ENCODE measurements at regions not wholly inside any gene's neighbourhood (a gene's known extent, or its start where the extent isn't known, plus 50 kb on each side); places are given as distances from the start of the nearest gene placed in this dataset.

DNA sequence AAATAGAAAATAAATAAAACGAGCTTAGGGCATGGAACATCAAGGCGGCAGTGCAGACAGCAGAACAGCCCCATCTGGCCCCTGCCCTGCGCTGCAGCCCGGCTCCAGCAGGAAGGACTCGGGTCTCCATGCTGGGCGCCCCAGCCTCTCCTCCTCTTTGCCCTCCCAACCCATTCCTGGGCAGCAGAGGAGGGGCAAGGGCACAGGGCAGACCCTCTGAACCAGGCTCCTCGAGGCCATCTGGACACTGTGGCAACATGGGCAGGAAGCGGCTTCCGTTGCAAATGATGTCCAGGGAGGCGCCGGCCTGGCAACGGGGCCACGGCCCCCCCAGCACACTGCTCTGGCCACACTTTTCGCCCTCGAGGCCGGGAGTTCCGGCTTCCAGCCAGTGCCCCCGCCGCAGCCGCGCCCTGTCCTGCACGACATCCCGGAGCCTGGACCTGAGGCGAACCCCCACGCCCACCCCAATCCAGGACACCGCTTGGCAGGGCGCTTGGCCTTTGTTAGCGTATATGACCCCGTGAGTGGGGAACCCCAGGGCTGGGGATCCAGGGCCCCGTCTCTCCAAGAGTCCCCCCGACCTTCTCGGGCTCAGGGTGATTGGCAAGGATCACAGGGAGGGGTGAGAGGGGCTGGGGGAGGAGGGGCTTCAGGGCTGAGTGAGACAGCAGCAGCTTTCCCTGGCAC is 192.1 kb downstream of the IGLL1 start:
- Histone ChIP-seq H3K36me3 (ENCODE audit: control insufficient read depth in 1 of 2, insufficient read depth in 2 of 2, low read length in 2 of 2) (no peaks in the 10 kb centered on the region), H3K4me1 (ENCODE audit: control insufficient read depth in 1 of 2, insufficient read depth in 2 of 2, low read length in 2 of 2) (no peaks in the 10 kb centered on the region), H3K9me2 (ENCODE audit: insufficient read depth) (no peaks in the 10 kb centered on the region), H3K4me2 (ENCODE audit: low read length) (no peak overlapping the region), H3K4me3 (replicated peaks in 1 of 2; ENCODE audit: low read depth in 1 of 2, low read length in 2 of 2) (no peak overlapping the region), H3K9ac (ENCODE audit: low read length) (no peak overlapping the region), H3K27ac (ENCODE audit: low read depth, low read length) (no peak overlapping the region), H3K27me3 (ENCODE audit: insufficient read depth, low read length) (no peaks in the 10 kb centered on the region), H2AFZ (ENCODE audit: low read depth, low read length, poor library complexity, severe bottlenecking) (no peak overlapping the region), H4K20me1 (ENCODE audit: insufficient read depth) (no peaks in the 10 kb centered on the region), H3K79me2 (ENCODE audit: insufficient read depth, low read length) (no peaks in the 10 kb centered on the region), H3K9me3 (ENCODE audit: control insufficient read depth in 1 of 2, insufficient read depth in 1 of 2, low read depth in 1 of 2, low read length in 2 of 2) (no peaks in the 10 kb centered on the region)
- no peak for DNase-seq (ENCODE audit: low read depth, low spot score)
- CTCF ChIA-PET: interaction anchor here (2.4 kb wide), 1 partner anchor 11 kb away, joined by 9 read pairs; no protein-coding TSS in a partner anchor
- intact Hi-C loops (cut with micrococcal nuclease): loop anchor here (2.0 to 5.0 kb wide), 2 partner anchors 211 to 429 kb away; no protein-coding TSS in a partner anchor
- RAD21 ChIA-PET (ENCODE audit: low non-redundant PET in 1 of 2, low total read pairs in 2 of 2, uncharacterized antibody in 2 of 2, unreplicated experiment in 2 of 2): interaction anchor here in 1 of 2 experiments (1.0 kb wide), 1 partner anchor 428 kb away, joined by 3 read pairs; no protein-coding TSS in a partner anchor
- BruUV-seq (replicated peaks): no TSS peak
- POLR2A ChIA-PET: no interaction called here
- no peak for TF ChIP-seq JUND (IDR thresholded peaks at IDR 0.05)
- TF ChIP-seq, protein P1, sequence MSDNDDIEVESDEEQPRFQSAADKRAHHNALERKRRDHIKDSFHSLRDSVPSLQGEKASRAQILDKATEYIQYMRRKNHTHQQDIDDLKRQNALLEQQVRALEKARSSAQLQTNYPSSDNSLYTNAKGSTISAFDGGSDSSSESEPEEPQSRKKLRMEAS (IDR thresholded peaks at IDR 0.05): no peak
- no peak for TF ChIP-seq POLR2AphosphoS5 (IDR thresholded peaks at IDR 0.05; ENCODE audit: low read depth, low read length)
- TF ChIP-seq, protein P2, sequence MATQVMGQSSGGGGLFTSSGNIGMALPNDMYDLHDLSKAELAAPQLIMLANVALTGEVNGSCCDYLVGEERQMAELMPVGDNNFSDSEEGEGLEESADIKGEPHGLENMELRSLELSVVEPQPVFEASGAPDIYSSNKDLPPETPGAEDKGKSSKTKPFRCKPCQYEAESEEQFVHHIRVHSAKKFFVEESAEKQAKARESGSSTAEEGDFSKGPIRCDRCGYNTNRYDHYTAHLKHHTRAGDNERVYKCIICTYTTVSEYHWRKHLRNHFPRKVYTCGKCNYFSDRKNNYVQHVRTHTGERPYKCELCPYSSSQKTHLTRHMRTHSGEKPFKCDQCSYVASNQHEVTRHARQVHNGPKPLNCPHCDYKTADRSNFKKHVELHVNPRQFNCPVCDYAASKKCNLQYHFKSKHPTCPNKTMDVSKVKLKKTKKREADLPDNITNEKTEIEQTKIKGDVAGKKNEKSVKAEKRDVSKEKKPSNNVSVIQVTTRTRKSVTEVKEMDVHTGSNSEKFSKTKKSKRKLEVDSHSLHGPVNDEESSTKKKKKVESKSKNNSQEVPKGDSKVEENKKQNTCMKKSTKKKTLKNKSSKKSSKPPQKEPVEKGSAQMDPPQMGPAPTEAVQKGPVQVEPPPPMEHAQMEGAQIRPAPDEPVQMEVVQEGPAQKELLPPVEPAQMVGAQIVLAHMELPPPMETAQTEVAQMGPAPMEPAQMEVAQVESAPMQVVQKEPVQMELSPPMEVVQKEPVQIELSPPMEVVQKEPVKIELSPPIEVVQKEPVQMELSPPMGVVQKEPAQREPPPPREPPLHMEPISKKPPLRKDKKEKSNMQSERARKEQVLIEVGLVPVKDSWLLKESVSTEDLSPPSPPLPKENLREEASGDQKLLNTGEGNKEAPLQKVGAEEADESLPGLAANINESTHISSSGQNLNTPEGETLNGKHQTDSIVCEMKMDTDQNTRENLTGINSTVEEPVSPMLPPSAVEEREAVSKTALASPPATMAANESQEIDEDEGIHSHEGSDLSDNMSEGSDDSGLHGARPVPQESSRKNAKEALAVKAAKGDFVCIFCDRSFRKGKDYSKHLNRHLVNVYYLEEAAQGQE (IDR thresholded peaks at IDR 0.05; ENCODE audit: low read depth): no peak
- no peak for TF ChIP-seq YY1 (IDR thresholded peaks at IDR 0.05; ENCODE audit: extremely low read depth, insufficient replicate concordance, low read depth, low read length)
- no peak for TF ChIP-seq POLR2A (IDR thresholded peaks at IDR 0.05; ENCODE audit: borderline replicate concordance, extremely low read depth, insufficient read depth, insufficient read length)
- TF ChIP-seq, protein P3, sequence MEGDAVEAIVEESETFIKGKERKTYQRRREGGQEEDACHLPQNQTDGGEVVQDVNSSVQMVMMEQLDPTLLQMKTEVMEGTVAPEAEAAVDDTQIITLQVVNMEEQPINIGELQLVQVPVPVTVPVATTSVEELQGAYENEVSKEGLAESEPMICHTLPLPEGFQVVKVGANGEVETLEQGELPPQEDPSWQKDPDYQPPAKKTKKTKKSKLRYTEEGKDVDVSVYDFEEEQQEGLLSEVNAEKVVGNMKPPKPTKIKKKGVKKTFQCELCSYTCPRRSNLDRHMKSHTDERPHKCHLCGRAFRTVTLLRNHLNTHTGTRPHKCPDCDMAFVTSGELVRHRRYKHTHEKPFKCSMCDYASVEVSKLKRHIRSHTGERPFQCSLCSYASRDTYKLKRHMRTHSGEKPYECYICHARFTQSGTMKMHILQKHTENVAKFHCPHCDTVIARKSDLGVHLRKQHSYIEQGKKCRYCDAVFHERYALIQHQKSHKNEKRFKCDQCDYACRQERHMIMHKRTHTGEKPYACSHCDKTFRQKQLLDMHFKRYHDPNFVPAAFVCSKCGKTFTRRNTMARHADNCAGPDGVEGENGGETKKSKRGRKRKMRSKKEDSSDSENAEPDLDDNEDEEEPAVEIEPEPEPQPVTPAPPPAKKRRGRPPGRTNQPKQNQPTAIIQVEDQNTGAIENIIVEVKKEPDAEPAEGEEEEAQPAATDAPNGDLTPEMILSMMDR (IDR thresholded peaks at IDR 0.05 in 2 of 3, conservative IDR thresholded peaks at IDR 0.05 in 1 of 3; ENCODE audit: borderline replicate concordance in 1 of 3, insufficient read depth in 1 of 3, low read depth in 2 of 3, low read length in 2 of 3): no peak
- no peak for TF ChIP-seq TCF7L2 (IDR thresholded peaks at IDR 0.05; ENCODE audit: borderline replicate concordance, extremely low read depth, insufficient read depth, insufficient read length)
- no peak for TF ChIP-seq SP1 (IDR thresholded peaks at IDR 0.05; ENCODE audit: low read depth)
- no peak for TF ChIP-seq ELF1 (IDR thresholded peaks at IDR 0.05; ENCODE audit: borderline replicate concordance, low read depth)
- no peak for TF ChIP-seq ZFX (IDR thresholded peaks at IDR 0.05)
- TF ChIP-seq, protein P4, sequence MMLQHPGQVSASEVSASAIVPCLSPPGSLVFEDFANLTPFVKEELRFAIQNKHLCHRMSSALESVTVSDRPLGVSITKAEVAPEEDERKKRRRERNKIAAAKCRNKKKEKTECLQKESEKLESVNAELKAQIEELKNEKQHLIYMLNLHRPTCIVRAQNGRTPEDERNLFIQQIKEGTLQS (IDR thresholded peaks at IDR 0.05): no peak
- TF ChIP-seq, protein P5, sequence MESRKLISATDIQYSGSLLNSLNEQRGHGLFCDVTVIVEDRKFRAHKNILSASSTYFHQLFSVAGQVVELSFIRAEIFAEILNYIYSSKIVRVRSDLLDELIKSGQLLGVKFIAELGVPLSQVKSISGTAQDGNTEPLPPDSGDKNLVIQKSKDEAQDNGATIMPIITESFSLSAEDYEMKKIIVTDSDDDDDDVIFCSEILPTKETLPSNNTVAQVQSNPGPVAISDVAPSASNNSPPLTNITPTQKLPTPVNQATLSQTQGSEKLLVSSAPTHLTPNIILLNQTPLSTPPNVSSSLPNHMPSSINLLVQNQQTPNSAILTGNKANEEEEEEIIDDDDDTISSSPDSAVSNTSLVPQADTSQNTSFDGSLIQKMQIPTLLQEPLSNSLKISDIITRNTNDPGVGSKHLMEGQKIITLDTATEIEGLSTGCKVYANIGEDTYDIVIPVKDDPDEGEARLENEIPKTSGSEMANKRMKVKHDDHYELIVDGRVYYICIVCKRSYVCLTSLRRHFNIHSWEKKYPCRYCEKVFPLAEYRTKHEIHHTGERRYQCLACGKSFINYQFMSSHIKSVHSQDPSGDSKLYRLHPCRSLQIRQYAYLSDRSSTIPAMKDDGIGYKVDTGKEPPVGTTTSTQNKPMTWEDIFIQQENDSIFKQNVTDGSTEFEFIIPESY (IDR thresholded peaks at IDR 0.05; ENCODE audit: extremely low read depth, insufficient replicate concordance, low read length): no peak
- TF ChIP-seq RAD21 (IDR thresholded peaks at IDR 0.05; ENCODE audit: low read depth): no peak
- TF ChIP-seq ZNF274 (IDR thresholded peaks at IDR 0.05; ENCODE audit: low read depth, low read length): no peak
- TF ChIP-seq EGR1 (IDR thresholded peaks at IDR 0.05; ENCODE audit: low read depth): no peak
- TF ChIP-seq SRF (IDR thresholded peaks at IDR 0.05; ENCODE audit: low read depth): no peak
- ATAC-seq: no peak
